Loucy (cell line): ENCODE measurements at regions not wholly inside any gene's neighbourhood (a gene's known extent, or its start where the extent isn't known, plus 50 kb on each side); places are given as distances from the start of the nearest gene placed in this dataset.
A peak's percentile ranks its signal among the peaks of the same experiment; 100 is the strongest.
"Not testable (repeated sequence)": the region's sequence is repeated elsewhere in the genome, so short reads cannot be mapped to it uniquely, and the experiment has no call there.

Source experiments
- H2AFZ ChIP-seq: fragments of 200-600 bp; sonication (generic); 2 replicates; pipeline ENCODE4 v1.6.0; 2016; ENCODE audit warnings: antibody characterized with exemption, mild to moderate bottlenecking, low read length, moderate library complexity
- H3F3A ChIP-seq: fragments of 200-600 bp; 2 replicates; pipeline ENCODE4 v1.6.0; 2016; ENCODE audit warnings: antibody characterized with exemption, low read depth, mild to moderate bottlenecking
- H3K27me3 ChIP-seq: fragments of 200-600 bp; sonication (generic); 2 replicates; pipeline ENCODE4 v1.6.1; 2014; ENCODE audit warnings: low read length, mild to moderate bottlenecking; ENCODE audit not compliant: insufficient read depth, poor library complexity, severe bottlenecking
- H3K36me3 ChIP-seq: fragments of 200-600 bp; sonication (generic); 2 replicates; pipeline ENCODE4 v1.6.1; 2016; ENCODE audit warnings: low read length; ENCODE audit not compliant: insufficient read depth
- H3K4me1 ChIP-seq: fragments of 200-600 bp; sonication (generic); 2 replicates; pipeline ENCODE4 v1.5.1; 2014; ENCODE audit warnings: low read length, mild to moderate bottlenecking; ENCODE audit not compliant: insufficient read depth, poor library complexity, severe bottlenecking
- H3K4me2 ChIP-seq: fragments of 200-600 bp; sonication (generic); 2 replicates; pipeline ENCODE4 v1.6.0; 2014; ENCODE audit warnings: antibody characterized with exemption, low read length, low read depth, mild to moderate bottlenecking; ENCODE audit not compliant: poor library complexity, severe bottlenecking
- H3K4me3 ChIP-seq: fragments of 200-600 bp; sonication (generic); 2 replicates; pipeline ENCODE4 v1.5.1; 2014; ENCODE audit warnings: low read length, mild to moderate bottlenecking, mixed read lengths; ENCODE audit not compliant: poor library complexity, severe bottlenecking
- H3K79me2 ChIP-seq: fragments of 200-600 bp; sonication (generic); 2 replicates; pipeline ENCODE4 v1.6.1; 2014; ENCODE audit warnings: low read length; ENCODE audit not compliant: insufficient read depth
- H3K9ac ChIP-seq: fragments of 200-600 bp; sonication (generic); 2 replicates; pipeline ENCODE4 v1.6.0; 2014; ENCODE audit warnings: mild to moderate bottlenecking, low read depth, low read length, moderate library complexity; ENCODE audit not compliant: poor library complexity, severe bottlenecking
- H3K9me2 ChIP-seq: fragments of 200-600 bp; sonication (generic); replicated peaks from 2 replicates; pipeline ENCODE4 v1.6.1; 2016; ENCODE audit warnings: low read depth, low read length, mixed read lengths
- H3K9me3 ChIP-seq: fragments of 200-600 bp; sonication (generic); 2 replicates; pipeline ENCODE4 v1.6.1; 2014; ENCODE audit warnings: mild to moderate bottlenecking, antibody characterized with exemption, low read length, low read depth; ENCODE audit not compliant: insufficient read depth
- H4K20me1 ChIP-seq: fragments of 200-600 bp; sonication (generic); 2 replicates; pipeline ENCODE4 v1.6.0; 2014; ENCODE audit warnings: antibody characterized with exemption, low read length, mild to moderate bottlenecking; ENCODE audit not compliant: insufficient read depth, poor library complexity, severe bottlenecking
- TF ChIP-seq, protein P1 (sequence below): fragments of 200-600 bp; sonication (generic); conservative IDR thresholded peaks from 2 replicates; pipeline ENCODE4 v1.5.1; 2014; ENCODE audit warnings: mild to moderate bottlenecking, antibody characterized with exemption, low read length

DNA sequence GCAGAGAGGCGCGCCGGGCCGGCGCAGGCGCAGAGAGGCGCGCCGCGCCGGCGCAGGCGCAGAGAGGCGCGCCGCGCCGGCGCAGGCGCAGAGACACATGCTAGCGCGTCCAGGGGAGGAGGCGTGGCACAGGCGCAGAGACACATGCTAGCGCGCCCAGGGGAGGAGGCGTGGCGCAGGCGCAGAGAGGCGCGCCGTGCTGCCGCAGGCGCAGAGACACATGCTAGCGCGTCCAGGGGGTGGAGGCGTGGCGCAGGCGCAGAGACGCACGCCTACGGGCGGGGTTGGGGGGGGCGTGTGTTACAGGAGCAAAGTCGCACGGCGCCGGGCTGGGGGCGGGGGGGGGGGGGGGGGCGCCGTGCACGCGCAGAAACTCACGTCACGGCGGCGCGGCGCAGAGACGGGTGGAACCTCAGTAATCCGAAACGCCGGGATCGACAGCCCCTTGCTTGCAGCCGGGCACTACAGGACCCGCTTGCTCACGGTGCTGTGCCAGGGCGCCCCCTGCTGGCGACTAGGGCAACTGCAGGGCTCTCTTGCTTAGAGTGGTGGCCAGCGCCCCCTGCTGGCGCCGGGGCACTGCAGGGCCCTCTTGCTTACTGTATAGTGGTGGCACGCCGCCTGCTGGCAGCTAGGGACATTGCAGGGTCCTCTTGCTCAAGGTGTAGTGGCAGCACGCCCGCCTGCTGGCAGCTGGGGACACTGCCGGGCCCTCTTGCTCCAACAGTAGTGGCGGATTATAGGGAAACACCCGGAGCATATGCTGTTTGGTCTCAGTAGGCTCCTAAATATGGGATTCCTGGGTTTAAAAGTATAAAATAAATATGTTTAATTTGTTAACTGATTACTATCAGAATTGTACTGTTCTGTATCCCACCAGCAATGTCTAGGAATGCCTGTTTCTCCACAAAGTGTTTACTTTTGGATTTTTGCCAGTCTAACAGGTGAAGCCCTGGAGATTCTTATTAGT lies 269.9 kb downstream of the OR4F29 start:
- not testable (repeated sequence) for H3K9ac ChIP-seq, H3K4me3 ChIP-seq, H3K4me1 ChIP-seq, H3K36me3 ChIP-seq, H3K9me2 ChIP-seq, H3K4me2 ChIP-seq, H3K9me3 ChIP-seq, H4K20me1 ChIP-seq, H3K79me2 ChIP-seq, H3F3A ChIP-seq, H3K27me3 ChIP-seq, H2AFZ ChIP-seq
- TF ChIP-seq, protein P1, sequence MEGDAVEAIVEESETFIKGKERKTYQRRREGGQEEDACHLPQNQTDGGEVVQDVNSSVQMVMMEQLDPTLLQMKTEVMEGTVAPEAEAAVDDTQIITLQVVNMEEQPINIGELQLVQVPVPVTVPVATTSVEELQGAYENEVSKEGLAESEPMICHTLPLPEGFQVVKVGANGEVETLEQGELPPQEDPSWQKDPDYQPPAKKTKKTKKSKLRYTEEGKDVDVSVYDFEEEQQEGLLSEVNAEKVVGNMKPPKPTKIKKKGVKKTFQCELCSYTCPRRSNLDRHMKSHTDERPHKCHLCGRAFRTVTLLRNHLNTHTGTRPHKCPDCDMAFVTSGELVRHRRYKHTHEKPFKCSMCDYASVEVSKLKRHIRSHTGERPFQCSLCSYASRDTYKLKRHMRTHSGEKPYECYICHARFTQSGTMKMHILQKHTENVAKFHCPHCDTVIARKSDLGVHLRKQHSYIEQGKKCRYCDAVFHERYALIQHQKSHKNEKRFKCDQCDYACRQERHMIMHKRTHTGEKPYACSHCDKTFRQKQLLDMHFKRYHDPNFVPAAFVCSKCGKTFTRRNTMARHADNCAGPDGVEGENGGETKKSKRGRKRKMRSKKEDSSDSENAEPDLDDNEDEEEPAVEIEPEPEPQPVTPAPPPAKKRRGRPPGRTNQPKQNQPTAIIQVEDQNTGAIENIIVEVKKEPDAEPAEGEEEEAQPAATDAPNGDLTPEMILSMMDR: peak; percentile 19; the same call in 1 of the 2 replicates

DNA sequence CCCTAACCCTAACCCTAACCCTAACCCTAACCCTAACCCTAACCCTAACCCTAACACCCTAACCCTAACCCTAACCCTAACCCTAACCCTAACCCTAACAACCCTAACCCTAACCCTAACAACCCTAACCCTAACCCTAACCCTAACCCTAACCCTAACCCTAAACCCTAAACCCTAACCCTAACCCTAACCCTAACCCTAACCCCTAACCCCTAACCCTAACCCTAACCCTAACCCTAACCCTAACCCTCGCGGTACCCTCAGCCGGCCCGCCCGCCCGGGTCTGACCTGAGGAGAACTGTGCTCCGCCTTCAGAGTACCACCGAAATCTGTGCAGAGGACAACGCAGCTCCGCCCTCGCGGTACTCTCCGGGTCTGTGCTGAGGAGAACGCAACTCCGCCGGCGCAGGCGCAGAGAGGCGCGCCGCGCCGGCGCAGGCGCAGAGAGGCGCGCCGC lies 270.7 kb downstream of the OR4F29 start:
- not testable (repeated sequence) for H3K4me2 ChIP-seq, H3K27me3 ChIP-seq, H3K9ac ChIP-seq, H3K9me2 ChIP-seq, H2AFZ ChIP-seq, H3K4me3 ChIP-seq, H4K20me1 ChIP-seq, H3F3A ChIP-seq, H3K4me1 ChIP-seq, H3K36me3 ChIP-seq, H3K79me2 ChIP-seq, H3K9me3 ChIP-seq

DNA sequence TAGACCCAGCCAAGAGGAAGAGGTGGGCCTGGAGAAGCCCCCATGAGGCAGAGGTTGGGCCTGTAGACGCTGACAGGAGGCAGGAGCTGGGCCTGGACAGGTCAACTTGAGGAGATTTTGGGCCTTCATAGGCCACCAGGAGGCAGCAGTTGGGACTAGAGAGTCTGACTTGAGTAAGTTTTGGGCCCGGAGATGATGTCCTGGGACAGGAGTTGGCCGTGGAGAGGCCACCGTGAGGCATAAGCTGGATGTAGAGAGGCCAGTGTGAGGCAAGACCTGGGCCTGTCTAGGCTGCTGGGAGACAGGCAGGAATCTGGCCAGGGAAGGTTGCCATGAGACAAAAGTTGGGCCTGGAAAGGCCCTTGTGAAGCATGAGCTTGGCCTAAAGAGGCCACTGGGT lies 312.6 kb downstream of the OR4F29 start:
- H4K20me1 ChIP-seq, H3K9me2 ChIP-seq, H3K4me1 ChIP-seq, H3F3A ChIP-seq, H3K4me3 ChIP-seq, H3K27me3 ChIP-seq, H2AFZ ChIP-seq, H3K36me3 ChIP-seq, H3K9ac ChIP-seq, H3K9me3 ChIP-seq, H3K4me2 ChIP-seq, H3K79me2 ChIP-seq: not testable (repeated sequence)

DNA sequence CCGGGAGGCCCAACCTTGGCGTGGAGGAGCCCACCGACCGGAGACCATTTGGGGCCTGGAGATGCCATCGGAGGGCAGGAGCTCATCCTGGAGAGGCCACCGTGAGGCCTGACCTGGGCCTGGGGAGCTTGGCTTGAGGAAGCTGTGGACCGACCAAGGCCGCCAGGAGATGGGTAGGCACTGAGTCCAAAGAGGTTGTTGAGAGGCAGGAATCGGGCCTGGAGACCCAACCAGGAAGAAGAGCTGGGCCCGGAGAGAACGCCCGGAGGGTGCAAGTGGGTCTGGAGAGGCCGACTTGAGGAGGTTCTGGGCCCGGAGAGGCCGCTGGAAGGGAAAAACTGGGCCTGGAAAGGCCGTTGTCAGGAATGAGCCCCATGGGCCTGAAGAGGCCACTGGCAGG lies 313.8 kb downstream of the OR4F29 start:
- not testable (repeated sequence) for H3K9me2 ChIP-seq, H3K27me3 ChIP-seq, H3K4me1 ChIP-seq, H3K9me3 ChIP-seq, H3K79me2 ChIP-seq, H2AFZ ChIP-seq, H3K9ac ChIP-seq, H3F3A ChIP-seq, H4K20me1 ChIP-seq, H3K36me3 ChIP-seq, H3K4me3 ChIP-seq, H3K4me2 ChIP-seq

DNA sequence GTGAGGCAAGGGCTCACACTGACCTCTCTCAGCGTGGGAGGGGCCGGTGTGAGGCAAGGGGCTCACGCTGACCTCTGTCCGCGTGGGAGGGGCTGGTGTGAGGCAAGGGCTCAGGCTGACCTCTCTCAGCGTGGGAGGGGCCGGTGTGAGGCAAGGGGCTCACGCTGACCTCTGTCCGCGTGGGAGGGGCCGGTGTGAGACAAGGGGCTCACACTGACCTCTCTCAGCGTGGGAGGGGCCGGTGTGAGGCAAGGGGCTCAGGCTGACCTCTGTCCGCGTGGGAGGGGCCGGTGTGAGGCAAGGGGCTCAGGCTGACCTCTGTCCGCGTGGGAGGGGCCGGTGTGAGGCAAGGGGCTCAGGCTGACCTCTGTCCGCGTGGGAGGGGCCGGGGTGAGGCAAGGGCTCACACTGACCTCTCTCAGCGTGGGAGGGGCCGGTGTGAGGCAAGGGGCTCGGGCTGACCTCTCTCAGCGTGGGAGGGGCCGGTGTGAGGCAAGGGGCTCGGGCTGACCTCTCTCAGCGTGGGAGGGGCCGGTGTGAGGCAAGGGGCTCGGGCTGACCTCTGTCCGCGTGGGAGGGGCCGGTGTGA lies 315.0 kb downstream of the OR4F29 start:
- not testable (repeated sequence) for H4K20me1 ChIP-seq, H3K9me2 ChIP-seq, H2AFZ ChIP-seq, H3F3A ChIP-seq, H3K4me2 ChIP-seq, H3K79me2 ChIP-seq, H3K4me1 ChIP-seq, H3K9me3 ChIP-seq, H3K9ac ChIP-seq, H3K27me3 ChIP-seq, H3K4me3 ChIP-seq, H3K36me3 ChIP-seq

DNA sequence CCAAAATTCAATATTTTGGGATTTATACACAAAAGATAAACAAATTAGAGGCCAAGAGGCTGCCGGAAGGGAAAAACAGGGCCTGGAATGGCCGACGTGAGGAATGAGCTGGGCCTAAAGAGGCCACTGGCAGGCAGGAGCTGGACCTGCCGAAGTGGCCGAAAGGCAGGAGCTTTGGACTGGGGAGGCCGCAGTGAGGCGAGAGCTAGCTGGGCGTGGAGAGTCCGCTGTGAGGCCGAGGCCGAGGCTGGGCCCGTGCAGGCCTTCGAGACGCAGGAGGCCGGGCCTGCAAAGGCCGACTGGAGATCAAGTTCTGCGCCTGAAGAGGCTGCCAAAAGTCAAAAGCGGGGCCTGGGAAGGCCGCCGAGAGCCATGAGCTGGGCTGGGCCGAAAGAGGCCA lies 316.5 kb downstream of the OR4F29 start:
- not testable (repeated sequence) for H3K27me3 ChIP-seq

More for the DNA sequence above, 316.5 kb downstream of the OR4F29 start:
- H3K9ac ChIP-seq, H3K36me3 ChIP-seq, H3K9me3 ChIP-seq, H3K4me3 ChIP-seq, H3K4me1 ChIP-seq, H2AFZ ChIP-seq, H3F3A ChIP-seq, H3K9me2 ChIP-seq, H4K20me1 ChIP-seq, H3K4me2 ChIP-seq, H3K79me2 ChIP-seq: not testable (repeated sequence)
